GM19025 (cell line): ENCODE measurements at regions not wholly inside any gene's neighbourhood (a gene's known extent, or its start where the extent isn't known, plus 50 kb on each side); places are given as distances from the start of the nearest gene placed in this dataset.

Source experiments
- ATAC-seq: cut with Tn5 transposase; IDR thresholded peaks from one replicate; pipeline ENCODE4 v1.9.1; 2021; ENCODE audit warnings: mild to moderate bottlenecking, low read depth, moderate library complexity; ENCODE audit not compliant: unreplicated experiment

DNA sequence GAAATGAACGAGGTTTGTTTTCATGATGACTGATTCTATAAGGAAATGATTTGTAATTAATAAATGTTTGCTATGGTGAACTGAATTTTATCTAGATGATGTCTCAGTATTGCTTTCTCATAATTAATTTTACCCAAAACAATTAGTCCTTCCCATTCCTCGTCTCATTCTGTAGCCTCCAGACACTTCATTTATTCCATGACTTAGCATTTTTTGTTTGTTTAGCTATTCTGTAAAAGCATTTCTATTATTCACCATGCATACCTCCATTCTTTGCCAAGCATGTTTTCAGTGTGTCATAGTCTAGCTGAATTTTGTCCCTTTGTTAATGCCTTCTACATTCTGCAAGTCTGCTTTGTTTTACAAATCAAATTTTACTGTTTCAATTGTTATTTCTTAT lies 137.4 kb upstream of the RPL10L start:
- no peak for ATAC-seq

DNA sequence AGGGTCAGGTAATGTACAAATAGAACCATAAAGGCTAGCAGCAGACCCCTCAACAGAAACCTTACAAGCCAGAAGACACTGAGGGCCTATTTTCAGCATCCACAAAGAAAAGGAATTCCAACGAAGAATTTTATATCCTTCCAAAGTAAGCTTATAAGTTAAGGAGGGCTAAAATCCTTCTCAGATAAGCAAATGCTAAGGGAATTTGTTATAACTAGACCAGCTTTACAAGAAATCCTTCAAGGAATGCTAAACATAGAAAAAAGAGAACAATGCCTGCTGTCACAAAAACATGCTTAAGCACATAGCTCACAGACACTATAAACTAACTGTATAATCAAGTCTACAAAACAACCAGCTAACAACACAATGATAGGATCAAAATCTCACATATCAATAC lies 130.7 kb upstream of the RPL10L start:
- no peak for ATAC-seq

DNA sequence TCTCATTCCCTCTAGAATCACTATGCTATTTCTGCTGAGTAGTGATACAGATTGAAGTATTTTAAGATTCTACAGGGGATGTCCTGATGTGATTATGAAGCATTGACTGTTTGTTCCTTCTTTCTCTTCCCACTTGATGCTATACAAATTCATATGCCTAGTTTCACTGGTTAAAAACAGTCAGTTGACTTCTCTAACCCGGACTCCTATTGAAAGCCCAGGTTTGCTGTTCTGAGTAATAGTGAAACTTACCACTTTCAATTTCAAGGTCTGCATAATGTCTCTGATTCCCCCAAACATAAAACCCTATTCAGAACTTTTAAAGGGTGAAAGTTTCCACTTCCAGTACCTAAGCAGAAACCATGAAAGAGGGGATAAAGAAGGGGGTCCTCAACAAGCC lies 117.7 kb upstream of the RPL10L start:
- ATAC-seq = peak; percentile 88

DNA sequence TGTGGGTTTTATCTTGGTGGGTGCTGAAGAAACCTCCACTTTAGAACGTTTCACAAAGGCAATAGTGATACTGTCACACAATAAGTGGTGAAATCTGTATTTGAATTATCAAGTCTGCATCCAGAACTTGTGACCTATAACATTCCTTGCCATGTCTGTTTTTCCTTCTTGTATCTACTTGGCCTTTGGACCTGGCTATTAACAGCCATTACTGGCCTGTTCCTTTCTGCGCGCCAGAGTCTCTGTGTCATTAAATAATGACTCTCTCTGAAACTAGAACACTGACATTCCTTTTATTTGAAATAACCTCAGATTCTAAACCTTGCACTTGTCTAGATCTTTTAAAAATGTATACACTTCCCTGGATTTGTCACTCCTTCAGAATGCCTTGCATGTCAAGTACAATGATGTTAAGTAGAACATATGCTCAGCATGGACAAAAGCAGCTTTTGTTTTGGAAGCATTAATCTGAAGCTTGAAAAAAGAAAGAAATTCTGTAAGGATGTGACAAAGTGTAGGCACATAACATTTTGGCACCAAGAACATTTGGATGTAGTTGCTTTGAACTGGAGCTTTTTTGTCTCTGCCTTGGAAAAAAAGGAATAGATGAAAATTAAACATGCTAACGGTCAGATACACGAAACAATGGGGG lies 95.5 kb upstream of the RPL10L start:
- no peak for ATAC-seq

DNA sequence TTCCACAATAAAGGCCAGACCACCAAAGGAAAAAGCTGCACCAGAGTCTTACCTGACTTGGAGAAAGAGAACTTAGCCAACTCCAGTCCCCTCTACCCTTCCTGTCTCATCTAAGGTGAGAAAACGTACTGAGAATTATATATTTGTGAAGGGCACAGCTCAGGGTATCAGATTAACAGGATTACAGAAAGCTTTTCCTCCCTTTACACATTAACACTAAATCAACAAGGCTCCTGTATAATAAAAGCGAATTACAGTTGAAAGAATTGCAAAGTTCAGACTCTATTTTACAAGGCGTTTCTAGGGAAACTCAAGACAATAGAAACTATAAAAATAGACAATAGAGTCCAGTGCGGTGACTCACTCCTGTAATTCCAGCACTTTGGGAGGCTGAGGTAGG lies 82.7 kb upstream of the RPL10L start:
- no peak for ATAC-seq

DNA sequence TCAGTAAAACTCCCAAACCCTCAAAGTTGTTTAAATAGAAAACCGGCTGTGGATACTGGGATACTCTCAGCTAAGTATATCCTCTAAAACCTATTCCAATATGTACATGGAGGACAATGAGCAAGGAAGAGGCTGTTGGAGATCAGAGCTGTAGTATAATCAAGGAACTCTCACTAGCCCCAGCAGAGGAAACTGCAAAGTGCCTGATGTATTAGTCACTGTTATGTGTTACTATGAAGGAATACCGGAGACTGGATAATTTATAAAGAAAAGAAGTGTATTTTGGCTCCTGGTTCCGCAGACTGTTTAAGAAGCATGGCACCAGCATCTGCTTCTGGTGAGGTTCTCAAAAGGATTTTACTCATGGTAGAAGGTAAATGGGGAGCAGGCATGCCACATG lies 65.6 kb upstream of the RPL10L start:
- no peak for ATAC-seq
